GM21515 (cell line): ENCODE measurements at regions not wholly inside any gene's neighbourhood (a gene's known extent, or its start where the extent isn't known, plus 50 kb on each side); places are given as distances from the start of the nearest gene placed in this dataset.

Experiments used
- ATAC-seq: cut with Tn5 transposase; IDR thresholded peaks from one replicate; pipeline ENCODE4 v1.9.1; 2021; ENCODE audit not compliant: unreplicated experiment

- no peak for ATAC-seq
These were observed 991.7 kb downstream of the DIAPH3 start for GRCh38 chr13:59172076-59172475.

GRCh38 chr13:59176775-59177174 is 987.0 kb downstream of the DIAPH3 start:
- ATAC-seq, result no peak

- ATAC-seq, result no peak
These were observed 985.4 kb downstream of the DIAPH3 start for GRCh38 chr13:59178344-59178743.

- no peak for ATAC-seq
These were observed 981.5 kb downstream of the DIAPH3 start for GRCh38 chr13:59182241-59182640.

GRCh38 chr13:59197397-59197796 is 966.3 kb downstream of the DIAPH3 start:
- no peak for ATAC-seq

- no peak for ATAC-seq
These were observed 961.9 kb downstream of the DIAPH3 start for GRCh38 chr13:59201841-59202240.

- ATAC-seq, result no peak
These were observed 959.9 kb downstream of the DIAPH3 start for GRCh38 chr13:59203855-59204254.

- no peak for ATAC-seq
These were observed 958.2 kb downstream of the DIAPH3 start for GRCh38 chr13:59205501-59205900.

GRCh38 chr13:59208405-59209195 is 955.1 kb downstream of the DIAPH3 start:
- ATAC-seq, result no peak

GRCh38 chr13:59210543-59210942 is 953.2 kb downstream of the DIAPH3 start:
- no peak for ATAC-seq

- no peak for ATAC-seq
These were observed 952.1 kb downstream of the DIAPH3 start for GRCh38 chr13:59211606-59212005.

GRCh38 chr13:59229401-59229800 is 934.3 kb downstream of the DIAPH3 start:
- ATAC-seq, result no peak

GRCh38 chr13:59229861-59230260 is 933.9 kb downstream of the DIAPH3 start:
- no peak for ATAC-seq

GRCh38 chr13:59230484-59231264 is 933.1 kb downstream of the DIAPH3 start:
- ATAC-seq, result no peak

- ATAC-seq, result no peak
These were observed 927.3 kb downstream of the DIAPH3 start for GRCh38 chr13:59236309-59236919.

- ATAC-seq, result no peak
These were observed 926.8 kb downstream of the DIAPH3 start for GRCh38 chr13:59236944-59237343.

- ATAC-seq, result no peak
These were observed 916.6 kb downstream of the DIAPH3 start for GRCh38 chr13:59247171-59247570.

- no peak for ATAC-seq
These were observed 913.2 kb downstream of the DIAPH3 start for GRCh38 chr13:59250336-59251189.

GRCh38 chr13:59259165-59260000 is 904.3 kb downstream of the DIAPH3 start:
- ATAC-seq, result no peak

GRCh38 chr13:59261928-59262488 is 901.7 kb downstream of the DIAPH3 start:
- no peak for ATAC-seq
